ENCODE measurements at regions not wholly inside any gene's neighbourhood (a gene's known extent, or its start where the extent isn't known, plus 50 kb on each side); places are given as distances from the start of the nearest gene placed in this dataset.

- Histone ChIP-seq H2AFZ (no peak overlapping the region), H3K9me3 (ENCODE audit: control insufficient read depth, low read length) (no peaks in the 10 kb centered on the region), H3K4me2 (ENCODE audit: low read length) (no peak overlapping the region), H3K27ac (no peak overlapping the region), H3K4me3 (ENCODE audit: low read depth, low read length) (no peak overlapping the region), H3K79me2 (no peaks in the 10 kb centered on the region), H3K27me3 (ENCODE audit: control insufficient read depth, insufficient read depth, low read length) (no peaks in the 10 kb centered on the region), H3K4me1 (no peaks in the 10 kb centered on the region), H3K9ac (no peak overlapping the region), H3K36me3 (ENCODE audit: control insufficient read depth, insufficient read depth, low read length) (no peaks in the 10 kb centered on the region)
- no peak for TF ChIP-seq CTCF (IDR thresholded peaks at IDR 0.05)
These were observed 105.8 kb downstream of the ZNF664 start for GRCh38 chr12:124078800-124079199.

- no peak for TF ChIP-seq CTCF (IDR thresholded peaks at IDR 0.05)
- no peaks in the 10 kb centered on the region for H3K36me3 ChIP-seq (ENCODE audit: control insufficient read depth, insufficient read depth, low read length)
- no peak overlapping the region for H3K4me3 ChIP-seq (ENCODE audit: low read depth, low read length)
These were observed 107.6 kb downstream of the ZNF664 start for GRCh38 chr12:124080649-124081048.

DNA sequence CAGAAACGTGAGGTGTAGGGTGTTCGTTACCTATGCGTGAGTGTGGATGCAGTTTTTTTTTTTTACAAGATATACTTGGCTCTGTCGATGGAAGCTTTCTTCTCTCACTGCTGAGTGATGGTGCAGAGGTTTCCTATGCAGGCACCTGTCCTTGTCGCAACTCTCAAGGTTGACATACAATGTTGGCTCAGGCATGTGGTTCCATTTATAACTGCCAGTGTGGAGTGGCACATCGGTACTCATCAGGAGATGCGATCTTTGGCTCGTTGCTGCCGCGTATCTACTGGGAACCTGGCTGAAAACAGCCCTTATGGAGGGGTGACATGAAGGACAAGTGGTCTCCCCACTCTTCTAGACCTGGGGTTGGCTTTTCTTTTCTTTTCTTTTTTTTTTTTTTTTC is 109.0 kb downstream of the ZNF664 start:
- no peaks in the 10 kb centered on the region for H3K9me3 ChIP-seq (ENCODE audit: control insufficient read depth, low read length)
- no peak overlapping the region for H3K9ac ChIP-seq
- H3K4me2 ChIP-seq (ENCODE audit: low read length) = no peak overlapping the region
- TF ChIP-seq CTCF (IDR thresholded peaks at IDR 0.05) = no peak
- H3K27ac ChIP-seq = no peak overlapping the region
- no peak overlapping the region for H3K4me3 ChIP-seq (ENCODE audit: low read depth, low read length)
- H3K36me3 ChIP-seq (ENCODE audit: control insufficient read depth, insufficient read depth, low read length) = no peaks in the 10 kb centered on the region
- no peaks in the 10 kb centered on the region for H3K4me1 ChIP-seq
- no peaks in the 10 kb centered on the region for H3K27me3 ChIP-seq (ENCODE audit: control insufficient read depth, insufficient read depth, low read length)
- no peaks in the 10 kb centered on the region for H3K79me2 ChIP-seq
- no peak overlapping the region for H2AFZ ChIP-seq

More at GRCh38 chr12:124080649-124081048, 107.6 kb downstream of the ZNF664 start:
- no peaks in the 10 kb centered on the region for H3K9me3 ChIP-seq (ENCODE audit: control insufficient read depth, low read length)
- H3K27me3 ChIP-seq (ENCODE audit: control insufficient read depth, insufficient read depth, low read length) = no peaks in the 10 kb centered on the region
- no peak overlapping the region for H2AFZ ChIP-seq
- H3K4me1 ChIP-seq = no peaks in the 10 kb centered on the region
- no peaks in the 10 kb centered on the region for H3K79me2 ChIP-seq
- H3K4me2 ChIP-seq (ENCODE audit: low read length) = no peak overlapping the region
- no peak overlapping the region for H3K27ac ChIP-seq
- no peak overlapping the region for H3K9ac ChIP-seq

GRCh38 chr12:124082687-124083086 is 109.7 kb downstream of the ZNF664 start:
- no peaks in the 10 kb centered on the region for H3K9me3 ChIP-seq (ENCODE audit: control insufficient read depth, low read length)
- no peak overlapping the region for H2AFZ ChIP-seq
- H3K9ac ChIP-seq = no peak overlapping the region
- no peak overlapping the region for H3K4me3 ChIP-seq (ENCODE audit: low read depth, low read length)
- no peaks in the 10 kb centered on the region for H3K27me3 ChIP-seq (ENCODE audit: control insufficient read depth, insufficient read depth, low read length)
- no peak for TF ChIP-seq CTCF (IDR thresholded peaks at IDR 0.05)
- H3K36me3 ChIP-seq (ENCODE audit: control insufficient read depth, insufficient read depth, low read length) = no peaks in the 10 kb centered on the region
- no peak overlapping the region for H3K27ac ChIP-seq
- H3K4me2 ChIP-seq (ENCODE audit: low read length) = no peak overlapping the region
- no peaks in the 10 kb centered on the region for H3K4me1 ChIP-seq
- no peaks in the 10 kb centered on the region for H3K79me2 ChIP-seq

DNA sequence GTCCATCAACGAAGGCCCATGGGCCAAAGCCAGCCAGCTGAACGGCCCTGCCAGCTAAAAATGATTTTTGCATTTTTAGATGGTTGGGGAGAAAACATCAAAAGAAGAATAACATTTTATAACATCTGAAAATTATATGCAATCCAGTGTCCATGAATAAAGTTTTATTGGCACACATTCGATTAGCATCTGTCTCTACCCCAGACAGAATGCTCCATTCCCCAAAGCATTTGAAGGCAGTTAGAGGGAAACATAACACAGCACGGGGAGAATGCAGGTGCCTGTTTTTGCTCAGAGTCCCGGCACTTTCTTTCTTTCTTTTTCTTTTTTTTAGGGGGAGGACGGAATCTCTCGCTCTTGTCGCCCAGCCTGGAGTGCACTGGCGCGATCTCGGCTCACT is 110.7 kb downstream of the ZNF664 start:
- Histone ChIP-seq H2AFZ (no peak overlapping the region), H3K9me3 (ENCODE audit: control insufficient read depth, low read length) (no peaks in the 10 kb centered on the region), H3K4me2 (ENCODE audit: low read length) (no peak overlapping the region), H3K36me3 (ENCODE audit: control insufficient read depth, insufficient read depth, low read length) (no peaks in the 10 kb centered on the region), H3K4me3 (ENCODE audit: low read depth, low read length) (no peak overlapping the region), H3K9ac (no peak overlapping the region), H3K27ac (no peak overlapping the region), H3K4me1 (no peaks in the 10 kb centered on the region), H3K79me2 (no peaks in the 10 kb centered on the region), H3K27me3 (ENCODE audit: control insufficient read depth, insufficient read depth, low read length) (no peaks in the 10 kb centered on the region)
- TF ChIP-seq CTCF (IDR thresholded peaks at IDR 0.05) = no peak

All from parathyroid adenoma (tissue), 2 donors.